Keratinocyte (primary cell): ENCODE measurements at regions not wholly inside any gene's neighbourhood (a gene's known extent, or its start where the extent isn't known, plus 50 kb on each side); places are given as distances from the start of the nearest gene placed in this dataset.

Experiments used
- CTCF ChIP-seq, 3 experiments: IDR thresholded peaks in 1 of 3; conservative IDR thresholded peaks in 1 of 3; optimal IDR thresholded peaks in 1 of 3; 2 replicates in 2 of 3; 3 replicates in 1 of 3; pipeline versions ENCODE3 to v1.5.1; 2011; ENCODE audit warnings: low read length in 3 of 3, mild to moderate bottlenecking in 3 of 3, moderate library complexity in 2 of 3, control low read depth in 1 of 3, inconsistent platforms in 1 of 3; ENCODE audit not compliant: insufficient read depth in 2 of 3; ENCODE audit errors: extremely low read depth in 1 of 3
- EZH2 ChIP-seq: IDR thresholded peaks from one replicate; pipeline ENCODE4 v1.6.1; 2012; ENCODE audit warnings: inconsistent platforms, mild to moderate bottlenecking, low read length, moderate library complexity

- TF ChIP-seq CTCF (optimal IDR thresholded peaks at IDR 0.05 in 1 of 3, IDR thresholded peaks at IDR 0.05 in 1 of 3, conservative IDR thresholded peaks at IDR 0.05 in 1 of 3; ENCODE audit: extremely low read depth in 1 of 3, insufficient read depth in 2 of 3, low read length in 3 of 3) (no peak), EZH2 (no peak)
Measured at GRCh38 chr2:123916051-123916450, 109.0 kb upstream of the CNTNAP5 start.
